ENCODE measurements at regions not wholly inside any gene's neighbourhood (a gene's known extent, or its start where the extent isn't known, plus 50 kb on each side); places are given as distances from the start of the nearest gene placed in this dataset.
"Not testable (repeated sequence)": the region's sequence is repeated elsewhere in the genome, so short reads cannot be mapped to it uniquely, and the experiment has no call there.

DNA sequence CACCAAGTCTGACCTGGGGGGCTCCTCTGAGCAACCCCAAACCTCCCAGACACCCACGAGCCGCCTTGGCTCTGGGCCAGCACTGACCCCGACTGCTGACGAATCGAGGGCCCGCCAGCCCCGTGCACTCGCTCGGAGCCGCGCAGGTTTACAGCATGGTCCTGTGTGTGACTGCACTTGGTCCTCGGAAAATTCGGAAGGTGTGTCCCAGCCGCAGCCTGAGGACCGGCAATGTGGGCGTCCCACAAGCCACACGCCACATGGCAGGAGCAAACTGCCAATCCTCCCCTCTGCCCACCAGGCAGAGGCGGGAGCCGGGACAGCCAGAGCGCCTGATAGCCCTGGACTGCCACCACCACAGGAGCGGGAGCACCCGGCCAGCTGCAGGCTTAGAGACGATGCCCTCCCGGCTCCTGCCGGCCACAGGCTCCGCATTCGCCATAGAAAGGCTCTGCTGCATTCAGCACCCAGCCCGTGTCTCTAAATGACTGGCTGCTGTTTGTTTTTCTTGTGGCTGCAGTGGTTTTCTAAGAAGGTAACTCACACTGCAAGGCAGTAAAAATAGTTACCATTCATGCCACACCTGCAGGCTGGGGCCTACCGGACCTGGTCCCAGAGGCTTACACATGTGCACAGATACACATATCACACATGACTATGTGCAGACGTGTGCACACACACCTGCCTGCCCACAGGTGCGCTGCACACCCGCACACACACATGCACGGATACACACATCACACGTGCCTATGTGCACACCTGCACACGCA lies 5415.3 kb upstream of the TPTE start:
- ATAC-seq; H3K36me3 ChIP-seq; H3K27ac ChIP-seq; H3K4me1 ChIP-seq; H3K9me3 ChIP-seq; intact Hi-C loops (cut with DNase I); H3K4me3 ChIP-seq; H3K27me3 ChIP-seq: not testable (repeated sequence)
- WGBS, 4 donors = 91 to 93% methylated on average over 6 to 17 of the region's 35 CpGs; no CpG with 5 or more reads in 2 of the 4 donors
- peak in 2 of 5 donors; percentile 9 to 53 for DNase-seq

GRCh38 chr21:5106767-5107464 lies 5414.5 kb upstream of the TPTE start:
- DNase-seq = peak in 1 of 5 donors; percentile 19
- H3K27me3 ChIP-seq; H3K4me3 ChIP-seq; H3K36me3 ChIP-seq; H3K4me1 ChIP-seq; intact Hi-C loops (cut with DNase I); H3K9me3 ChIP-seq: not testable (repeated sequence)
- ATAC-seq = peak; percentile 39 to 71 (median 64)
- 60 to 69% (median 65%) methylated on average over 2 to 5 of the region's 23 CpGs; no CpG with 5 or more reads in 1 of the 4 donors for WGBS, 4 donors
- peak overlapping the region in 7 of 12 donors; percentile 41 to 77 (median 59) for H3K27ac ChIP-seq

DNA sequence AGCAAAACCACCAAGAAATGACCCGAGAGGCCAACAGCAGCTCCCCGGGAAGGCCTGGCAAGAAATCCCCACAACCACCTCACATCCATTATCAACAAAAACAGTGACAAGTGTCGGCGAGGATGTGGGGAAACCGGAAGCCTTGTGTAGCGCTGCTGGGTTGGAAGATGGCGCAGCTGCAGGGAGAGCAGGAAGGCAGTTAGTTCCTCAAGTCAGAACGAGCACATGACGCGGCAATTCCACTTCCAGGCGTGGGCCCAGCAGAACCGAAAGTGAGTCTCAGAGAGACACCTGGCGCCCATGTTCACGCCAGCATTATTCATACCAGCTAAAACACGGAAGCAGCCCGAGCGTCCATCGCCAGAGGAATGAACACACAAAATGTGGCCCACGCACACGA lies 5413.7 kb upstream of the TPTE start:
- intact Hi-C loops (cut with DNase I); DNase-seq; H3K27me3 ChIP-seq; H3K4me1 ChIP-seq; H3K27ac ChIP-seq; H3K36me3 ChIP-seq; H3K9me3 ChIP-seq; H3K4me3 ChIP-seq: not testable (repeated sequence)
- peak in 3 of 4 donors; percentile 22 to 44 (median 23) for ATAC-seq
- WGBS, 4 donors = no CpG with 5 or more reads among the region's 20 CpGs

GRCh38 chr21:5108048-5108775 lies 5413.2 kb upstream of the TPTE start:
- DNase-seq = peak in 4 of 5 donors; percentile 19 to 67 (median 48)

DNA sequence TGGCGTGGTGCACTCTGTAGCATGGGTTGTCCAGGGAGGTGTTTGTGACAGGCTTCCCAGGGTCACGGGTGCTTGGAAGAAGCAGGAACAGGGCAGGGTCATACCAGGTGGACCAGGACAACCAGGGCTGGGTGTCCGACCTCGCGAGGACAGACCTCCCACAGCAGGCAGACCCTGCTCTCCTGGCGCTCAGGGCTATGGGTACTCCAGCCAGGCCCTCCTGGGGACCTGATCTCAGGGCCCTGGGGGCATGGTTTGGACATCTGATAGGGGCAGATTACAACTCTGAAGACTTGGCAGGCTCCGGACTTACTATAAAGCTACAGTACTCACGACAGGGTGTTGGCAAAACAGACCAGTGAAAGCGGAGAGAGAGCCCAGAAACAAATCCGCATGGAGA lies 5410.2 kb upstream of the TPTE start:
- H3K4me1 ChIP-seq; H3K4me3 ChIP-seq; H3K27ac ChIP-seq; intact Hi-C loops (cut with DNase I); H3K27me3 ChIP-seq; H3K9me3 ChIP-seq; H3K36me3 ChIP-seq; ATAC-seq: not testable (repeated sequence)
- WGBS, 4 donors = 97% methylated on average over 5 to 7 of the region's 10 CpGs; no CpG with 5 or more reads in 2 of the 4 donors
- DNase-seq = peak in 1 of 5 donors; percentile 15

More at GRCh38 chr21:5108048-5108775, 5413.2 kb upstream of the TPTE start:
- H3K4me3 ChIP-seq; intact Hi-C loops (cut with DNase I); H3K36me3 ChIP-seq; H3K27me3 ChIP-seq; H3K9me3 ChIP-seq; H3K4me1 ChIP-seq; H3K27ac ChIP-seq: not testable (repeated sequence)
- ATAC-seq = peak in 3 of 4 donors; percentile 61 to 66 (median 66)
- WGBS, 4 donors = 22 to 73% (median 38%) methylated on average over 4 to 6 of the region's 19 CpGs

DNA sequence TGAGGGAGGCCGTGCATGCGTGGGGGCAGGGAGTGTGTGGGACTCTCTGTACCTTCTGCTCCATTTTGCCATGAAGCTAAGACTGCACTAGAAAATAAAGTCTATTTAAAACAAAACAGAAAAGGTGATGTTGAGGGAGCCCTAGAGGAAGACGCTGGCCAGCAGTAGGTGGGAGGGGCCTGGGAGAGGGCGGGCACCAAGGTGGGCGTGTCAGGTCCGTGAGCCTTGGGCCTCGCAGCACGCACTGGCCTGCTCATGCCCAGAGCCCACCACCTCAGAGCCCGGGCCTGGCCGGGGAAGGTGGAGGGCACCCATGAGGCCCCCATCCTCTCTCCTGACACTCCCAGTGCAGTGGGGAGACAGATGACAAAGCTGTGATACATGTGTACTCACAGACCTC lies 5408.3 kb upstream of the TPTE start:
- H3K4me1 ChIP-seq; DNase-seq; H3K4me3 ChIP-seq; H3K9me3 ChIP-seq; intact Hi-C loops (cut with DNase I); H3K27ac ChIP-seq; H3K36me3 ChIP-seq; ATAC-seq; H3K27me3 ChIP-seq: not testable (repeated sequence)
- WGBS, 4 donors = no CpG with 5 or more reads among the region's 10 CpGs

DNA sequence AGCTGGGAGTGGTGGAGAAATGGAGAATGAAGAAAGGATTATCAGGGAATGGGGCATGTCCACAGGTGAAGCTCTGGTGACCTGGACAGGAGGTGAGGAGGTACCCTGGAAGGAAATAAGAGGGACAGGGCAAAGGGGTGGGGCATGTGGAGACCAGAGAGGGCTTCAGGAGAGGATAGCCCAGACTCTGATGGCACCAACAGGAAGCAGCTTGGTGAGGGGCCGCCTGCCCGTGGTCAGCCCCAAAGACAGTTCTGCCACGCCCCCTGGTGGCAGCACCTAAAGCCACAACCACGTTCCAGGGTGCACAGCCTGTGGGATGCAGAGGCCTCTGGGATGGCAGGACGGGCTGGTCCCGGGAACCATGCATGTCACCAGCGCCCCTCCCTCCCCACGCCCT lies 5406.9 kb upstream of the TPTE start:
- H3K27ac ChIP-seq; H3K4me3 ChIP-seq; intact Hi-C loops (cut with DNase I); H3K9me3 ChIP-seq; H3K4me1 ChIP-seq; H3K27me3 ChIP-seq; H3K36me3 ChIP-seq: not testable (repeated sequence)
- TF ChIP-seq CTCF (IDR thresholded peaks at IDR 0.05) = peak in 2 of 12 donors; percentile 12 to 15
- ATAC-seq = peak; percentile 29 to 59 (median 48)
- no CpG with 5 or more reads among the region's 8 CpGs for WGBS, 4 donors
- peak in 1 of 5 donors; percentile 3 for DNase-seq

GRCh38 chr21:5114893-5115645 lies 5406.3 kb upstream of the TPTE start:
- ATAC-seq (peak in 3 of 4 donors; percentile 0 to 4 (median 2)), DNase-seq (peak in 2 of 5 donors; percentile 18 to 48)
- H3K9me3 ChIP-seq; H3K36me3 ChIP-seq; H3K4me3 ChIP-seq; intact Hi-C loops (cut with DNase I); H3K4me1 ChIP-seq; H3K27ac ChIP-seq; H3K27me3 ChIP-seq: not testable (repeated sequence)
- 80 to 97% (median 87%) methylated on average over 2 to 18 of the region's 24 CpGs for WGBS, 4 donors

Measured in heart left ventricle (tissue), 16 donors.